WTC11 (cell line): ENCODE measurements at regions not wholly inside any gene's neighbourhood (a gene's known extent, or its start where the extent isn't known, plus 50 kb on each side); places are given as distances from the start of the nearest gene placed in this dataset.

Experiments
- ATAC-seq: fragments of 200-7000 bp; cut with Tn5 transposase; 2 replicates; pipeline ENCODE4 v1.10.0; 2021; ENCODE audit warnings: mild to moderate bottlenecking, moderate library complexity
- CTCF ChIA-PET: fragments of 300-600 bp; sonication (Branson Sonifier 250); formaldehyde crosslinking; loops from one replicate; lab custom pipeline; 2021; ENCODE audit warnings: antibody characterized with exemption; lab: Charles Lee
- POLR2A ChIA-PET: fragments of 350-600 bp; sonication (Branson Sonifier 250); formaldehyde crosslinking; loops from one replicate; lab custom pipeline; 2021; ENCODE audit warnings: antibody characterized with exemption; lab: Charles Lee
- DNase-seq: peaks from one replicate; pipeline ENCODE4 v3.0.0; 2021; ENCODE audit warnings: low spot score
- H3K27ac Mint-ChIP-seq: 2 replicates; pipeline ENCODE4 v1.8.0; 2021; ENCODE audit warnings: mixed read lengths
- H3K27me3 Mint-ChIP-seq: 2 replicates; pipeline ENCODE4 v1.8.0; 2021; ENCODE audit warnings: low read depth, mild to moderate bottlenecking, moderate library complexity, mixed read lengths
- H3K36me3 Mint-ChIP-seq: 2 replicates; pipeline ENCODE4 v1.8.0; 2021; ENCODE audit warnings: mixed read lengths
- H3K4me1 Mint-ChIP-seq: 2 replicates; pipeline ENCODE4 v1.8.0; 2022; ENCODE audit warnings: mixed read lengths
- H3K4me3 Mint-ChIP-seq: 2 replicates; pipeline ENCODE4 v1.8.0; 2021; ENCODE audit warnings: mild to moderate bottlenecking, moderate library complexity, mixed read lengths
- H3K9me3 Mint-ChIP-seq: 2 replicates; pipeline ENCODE4 v1.8.0; 2021; ENCODE audit warnings: mixed read lengths
- ATF1 ChIP-seq: sonication (generic); formaldehyde crosslinking; IDR thresholded peaks from 2 replicates; pipeline ENCODE4 v1.8.1; 2023; ENCODE audit warnings: mild to moderate bottlenecking, moderate library complexity, missing genetic modification reagents
- ATF3 ChIP-seq: sonication (generic); formaldehyde crosslinking; conservative IDR thresholded peaks from 2 replicates; pipeline ENCODE4 v1.8.1; 2022; ENCODE audit warnings: mild to moderate bottlenecking, missing genetic modification reagents
- ATF6 ChIP-seq: sonication (generic); formaldehyde crosslinking; IDR thresholded peaks from 2 replicates; pipeline ENCODE4 v1.8.1; 2023; ENCODE audit warnings: mild to moderate bottlenecking, missing genetic modification reagents
- CBFB ChIP-seq: sonication (generic); formaldehyde crosslinking; IDR thresholded peaks from 2 replicates; pipeline ENCODE4 v1.8.1; 2022; ENCODE audit warnings: mild to moderate bottlenecking, low read depth, missing genetic modification reagents
- CTCF ChIP-seq: fragments of 200-600 bp; IDR thresholded peaks from 2 replicates; pipeline ENCODE4 v1.8.0; 2022; ENCODE audit warnings: antibody characterized with exemption
- E2F5 ChIP-seq: sonication (generic); formaldehyde crosslinking; IDR thresholded peaks from 2 replicates; pipeline ENCODE4 v1.8.1; 2022; ENCODE audit warnings: mild to moderate bottlenecking, moderate library complexity, missing genetic modification reagents
- ELF4 ChIP-seq: sonication (generic); formaldehyde crosslinking; IDR thresholded peaks from 2 replicates; pipeline ENCODE4 v1.8.1; 2022; ENCODE audit warnings: low read depth, mild to moderate bottlenecking, moderate library complexity, missing genetic modification reagents
- EMX1 ChIP-seq: fragments of 250-450 bp; sonication (Bioruptor Pico); IDR thresholded peaks from 2 replicates; pipeline ENCODE4 v1.8.0; 2021; ENCODE audit warnings: mild to moderate bottlenecking
- ESRRA ChIP-seq: sonication (generic); formaldehyde crosslinking; IDR thresholded peaks from 2 replicates; pipeline ENCODE4 v1.8.1; 2022; ENCODE audit warnings: mild to moderate bottlenecking, missing genetic modification reagents, borderline replicate concordance
- ETV6 ChIP-seq: sonication (generic); formaldehyde crosslinking; IDR thresholded peaks from 2 replicates; pipeline ENCODE4 v1.8.1; 2022; ENCODE audit warnings: mild to moderate bottlenecking, missing genetic modification reagents
- GTF2I ChIP-seq: fragments of 250-450 bp; sonication (Bioruptor Pico); conservative IDR thresholded peaks from 2 replicates; pipeline ENCODE4 v1.4.0; 2021; ENCODE audit warnings: mild to moderate bottlenecking
- MAX ChIP-seq: sonication (generic); formaldehyde crosslinking; IDR thresholded peaks from 2 replicates; pipeline ENCODE4 v1.8.0; 2022; ENCODE audit warnings: mild to moderate bottlenecking, missing genetic modification reagents
- MXD4 ChIP-seq: fragments of 250-450 bp; sonication (Bioruptor Pico); IDR thresholded peaks from 2 replicates; pipeline ENCODE4 v1.8.0; 2021; ENCODE audit warnings: mild to moderate bottlenecking, moderate library complexity, borderline replicate concordance
- NFE2L1 ChIP-seq: sonication (generic); formaldehyde crosslinking; IDR thresholded peaks from 2 replicates; pipeline ENCODE4 v1.8.1; 2023; ENCODE audit warnings: missing genetic modification reagents
- SMAD3 ChIP-seq: sonication (generic); formaldehyde crosslinking; IDR thresholded peaks from 2 replicates; pipeline ENCODE4 v1.8.0; 2022; ENCODE audit warnings: missing genetic modification reagents, mild to moderate bottlenecking, borderline replicate concordance
- SP1 ChIP-seq: sonication (generic); formaldehyde crosslinking; conservative IDR thresholded peaks from 2 replicates; pipeline ENCODE4 v1.8.1; 2022; ENCODE audit warnings: missing genetic modification reagents
- TEAD1 ChIP-seq: sonication (generic); formaldehyde crosslinking; IDR thresholded peaks from 2 replicates; pipeline ENCODE4 v1.8.0; 2022; ENCODE audit warnings: mild to moderate bottlenecking, missing genetic modification reagents
- TEAD4 ChIP-seq: sonication (generic); formaldehyde crosslinking; IDR thresholded peaks from 2 replicates; pipeline ENCODE4 v1.8.0; 2022; ENCODE audit warnings: mild to moderate bottlenecking, missing genetic modification reagents
- TP53 ChIP-seq: sonication (generic); formaldehyde crosslinking; IDR thresholded peaks from 2 replicates; pipeline ENCODE4 v1.8.1; 2023; ENCODE audit warnings: mild to moderate bottlenecking, missing genetic modification reagents
- USF1 ChIP-seq: sonication (generic); formaldehyde crosslinking; IDR thresholded peaks from 2 replicates; pipeline ENCODE4 v1.8.0; 2022; ENCODE audit warnings: mild to moderate bottlenecking, missing genetic modification reagents
- ZNF121 ChIP-seq: sonication (generic); formaldehyde crosslinking; IDR thresholded peaks from 2 replicates; pipeline ENCODE4 v1.8.0; 2023; ENCODE audit warnings: missing genetic modification reagents
- ZNF232 ChIP-seq: sonication (generic); formaldehyde crosslinking; IDR thresholded peaks from 2 replicates; pipeline ENCODE4 v1.8.0; 2022; ENCODE audit warnings: mild to moderate bottlenecking, missing genetic modification reagents
- ZNF396 ChIP-seq: fragments of 250-450 bp; sonication (Bioruptor Pico); IDR thresholded peaks from 2 replicates; pipeline ENCODE4 v1.8.0; 2021; ENCODE audit warnings: mild to moderate bottlenecking, moderate library complexity, borderline replicate concordance
- ZNF671 ChIP-seq: fragments of 250-450 bp; sonication (Bioruptor Pico); IDR thresholded peaks from 2 replicates; pipeline ENCODE4 v1.8.0; 2021; ENCODE audit warnings: mild to moderate bottlenecking

GRCh38 chr10:44183667-44184632 is 200.9 kb downstream of the CXCL12 start (continued):
- TF ChIP-seq E2F5 (CRISPR knock-in tag): no peak
- no peak for TF ChIP-seq ELF4 (CRISPR knock-in tag)
- no peak for TF ChIP-seq ATF1
- no peak for TF ChIP-seq ESRRA (CRISPR knock-in tag)
- TF ChIP-seq USF1: no peak
- TF ChIP-seq CTCF: no peak
- no peak for TF ChIP-seq TEAD1 (CRISPR knock-in tag)
- no peak for TF ChIP-seq ATF3
- no peak for TF ChIP-seq SMAD3 (CRISPR knock-in tag)
- TF ChIP-seq ZNF232 (CRISPR knock-in tag): no peak
- TF ChIP-seq ZNF396 (CRISPR knock-in tag): no peak
- TF ChIP-seq, all 79 proteins: peak for 0

- Mint-ChIP-seq H3K4me1 (peaks cover 9% of the 10 kb centered on the region; the same call in 1 of the 2 replicates), H3K9me3 (no peaks in the 10 kb centered on the region; the same call in 1 of the 2 replicates), H3K27ac (no peak overlapping the region), H3K36me3 (no peaks in the 10 kb centered on the region), H3K27me3 (no peaks in the 10 kb centered on the region; the same call in 1 of the 2 replicates), H3K4me3 (no peak overlapping the region)
- TF ChIP-seq EMX1 (CRISPR knock-in tag) (no peak), GTF2I (CRISPR knock-in tag) (no peak), SP1 (CRISPR knock-in tag) (no peak), TP53 (no peak), ETV6 (CRISPR knock-in tag) (no peak), TEAD4 (CRISPR knock-in tag) (no peak), NFE2L1 (CRISPR knock-in tag) (no peak), MAX (no peak)
- DNase-seq: no peak
- POLR2A ChIA-PET: no interaction called here
- CTCF ChIA-PET: no interaction called here
- no peak for ATAC-seq
Measured at GRCh38 chr10:44182909-44183308, 202.0 kb downstream of the CXCL12 start.

GRCh38 chr10:44180321-44181168 is 204.4 kb downstream of the CXCL12 start:
- H3K4me1 Mint-ChIP-seq: no peaks in the 10 kb centered on the region
- no peaks in the 10 kb centered on the region for H3K9me3 Mint-ChIP-seq
- no peak for ATAC-seq
- H3K27me3 Mint-ChIP-seq: no peaks in the 10 kb centered on the region; the same call in 1 of the 2 replicates
- H3K36me3 Mint-ChIP-seq: no peaks in the 10 kb centered on the region
- TF ChIP-seq CBFB (CRISPR knock-in tag) (no peak), ZNF121 (CRISPR knock-in tag) (no peak), MXD4 (CRISPR knock-in tag) (no peak), ZNF671 (CRISPR knock-in tag) (no peak), ATF6 (CRISPR knock-in tag) (no peak)
- TF ChIP-seq, all 79 proteins: peak for 0
- Mint-ChIP-seq H3K27ac (no peak overlapping the region), H3K4me3 (no peak overlapping the region)
- ChIA-PET POLR2A (no interaction called here), CTCF (no interaction called here)
- no peak for DNase-seq
